CD14-positive monocyte (primary cell): ENCODE measurements at regions not wholly inside any gene's neighbourhood (a gene's known extent, or its start where the extent isn't known, plus 50 kb on each side); places are given as distances from the start of the nearest gene placed in this dataset.

Source experiments
- DNase-seq, 3 donors: peaks; one replicate each; pipeline ENCODE4 v3.0.0-alpha.2; 2011 to 2022
- H2AFZ ChIP-seq: 2 replicates; pipeline ENCODE4 v1.6.0; 2012; ENCODE audit warnings: mild to moderate bottlenecking, low read depth, low read length, inconsistent platforms; ENCODE audit not compliant: insufficient read depth, poor library complexity, severe bottlenecking
- H3K27ac ChIP-seq, 2 donors: 1 replicate in 1 of 2; 2 replicates in 1 of 2; pipeline ENCODE4 v1.5.1; 2012 to 2013; ENCODE audit warnings: low read length in 2 of 2, control low read depth in 1 of 2, inconsistent platforms in 1 of 2, low read depth in 1 of 2, mild to moderate bottlenecking in 1 of 2
- H3K27me3 ChIP-seq, 2 donors: one replicate each; pipeline versions ENCODE4 v1.6.0 to v1.6.1; 2011 to 2013; ENCODE audit warnings: low read length in 2 of 2; ENCODE audit not compliant: control insufficient read depth in 2 of 2, insufficient read depth in 2 of 2
- H3K36me3 ChIP-seq, 2 donors: replicated peaks in 1 of 2; 1 replicate in 1 of 2; 2 replicates in 1 of 2; pipeline versions ENCODE4 v1.5.1 to v1.6.1; 2012 to 2013; ENCODE audit warnings: low read length in 2 of 2, control low read depth in 1 of 2, inconsistent platforms in 1 of 2, mild to moderate bottlenecking in 1 of 2; ENCODE audit not compliant: insufficient read depth in 2 of 2, control insufficient read depth in 1 of 2
- H3K4me1 ChIP-seq, 2 donors: 1 replicate in 1 of 2; 2 replicates in 1 of 2; pipeline versions ENCODE4 v1.5.1 to v1.6.1; 2012 to 2013; ENCODE audit warnings: low read length in 2 of 2, control low read depth in 1 of 2, inconsistent platforms in 1 of 2, mild to moderate bottlenecking in 1 of 2, moderate library complexity in 1 of 2; ENCODE audit not compliant: insufficient read depth in 2 of 2, control insufficient read depth in 1 of 2
- H3K4me2 ChIP-seq: replicated peaks from 2 replicates; pipeline ENCODE3; 2012; ENCODE audit warnings: low read length, moderate library complexity, mild to moderate bottlenecking; ENCODE audit not compliant: poor library complexity, severe bottlenecking; ENCODE audit errors: extremely low read depth
- H3K4me3 ChIP-seq, 3 experiments: fragments of 200-600 bp in 1 of 3; sonication (generic) in 1 of 3; replicated peaks in 1 of 3; 1 replicate in 2 of 3; 2 replicates in 1 of 3; pipeline ENCODE4 v1.5.1; 2011 to 2013; ENCODE audit warnings: low read length in 3 of 3, mild to moderate bottlenecking in 3 of 3, control low read depth in 2 of 3, low read depth in 2 of 3, inconsistent platforms in 1 of 3, moderate library complexity in 1 of 3
- H3K79me2 ChIP-seq: 2 replicates; pipeline ENCODE4 v1.6.0; 2012; ENCODE audit warnings: mild to moderate bottlenecking, control low read depth, inconsistent platforms, low read length, moderate library complexity; ENCODE audit not compliant: insufficient read depth
- H3K9ac ChIP-seq: 2 replicates; pipeline ENCODE4 v1.6.0; 2017; ENCODE audit warnings: low read length, mild to moderate bottlenecking; ENCODE audit not compliant: insufficient read depth, poor library complexity, severe bottlenecking
- H3K9me3 ChIP-seq, 2 donors: replicated peaks in 1 of 2; 1 replicate in 1 of 2; 2 replicates in 1 of 2; pipeline versions ENCODE4 v1.5.1 to v1.6.1; 2012 to 2013; ENCODE audit warnings: low read length in 2 of 2, control low read depth in 1 of 2; ENCODE audit not compliant: control insufficient read depth in 1 of 2, insufficient read depth in 1 of 2
- H4K20me1 ChIP-seq: 2 replicates; pipeline ENCODE4 v1.6.0; 2012; ENCODE audit warnings: mild to moderate bottlenecking, low read length, control low read depth, moderate library complexity; ENCODE audit not compliant: insufficient read depth
- H3K27ac Mint-ChIP-seq, 7 donors: one replicate each; pipeline ENCODE4 v1.8.0; 2020; ENCODE audit warnings: mild to moderate bottlenecking in 7 of 7, mixed read lengths in 7 of 7, moderate library complexity in 6 of 7, inconsistent platforms in 2 of 7
- H3K27me3 Mint-ChIP-seq, 3 donors: one replicate each; pipeline ENCODE4 v1.8.0; 2021 to 2022; ENCODE audit warnings: low read depth in 3 of 3, mild to moderate bottlenecking in 3 of 3, mixed read lengths in 3 of 3, moderate library complexity in 3 of 3, inconsistent platforms in 1 of 3
- H3K36me3 Mint-ChIP-seq, 2 donors: one replicate each; pipeline ENCODE4 v1.8.0; 2020; ENCODE audit warnings: mixed read lengths in 2 of 2, inconsistent platforms in 1 of 2, mild to moderate bottlenecking in 1 of 2
- H3K4me1 Mint-ChIP-seq: one replicate; pipeline ENCODE4 v1.8.0; 2020; ENCODE audit warnings: mild to moderate bottlenecking, mixed read lengths
- H3K4me3 Mint-ChIP-seq, 2 donors: one replicate each; pipeline ENCODE4 v1.8.0; 2020; ENCODE audit warnings: mild to moderate bottlenecking in 2 of 2, mixed read lengths in 2 of 2, moderate library complexity in 1 of 2
- H3K9me3 Mint-ChIP-seq, 7 donors: one replicate each; pipeline ENCODE4 v1.8.0; 2020 to 2022; ENCODE audit warnings: mixed read lengths in 7 of 7, mild to moderate bottlenecking in 6 of 7, moderate library complexity in 6 of 7, inconsistent platforms in 2 of 7
- WGBS: methylation state at CpG from one replicate; pipeline ENCODE4 v1.1.5; 2013; ENCODE audit warnings: missing lambda C conversion rate; ENCODE audit not compliant: insufficient coverage; 5-methylcytosine and 5-hydroxymethylcytosine counted together
- intact Hi-C, 2 donors: fragments of 100-400 bp; cut with micrococcal nuclease; formaldehyde crosslinking; loops; one replicate each; pipeline versions ENCODE4 v1.15.0 to v1.15.1; 2023
- TF ChIP-seq, protein P1 (sequence below): fragments of 200-600 bp; IDR thresholded peaks from one replicate; pipeline ENCODE4 v1.8.0; 2022; ENCODE audit warnings: antibody characterized with exemption, mild to moderate bottlenecking

DNA sequence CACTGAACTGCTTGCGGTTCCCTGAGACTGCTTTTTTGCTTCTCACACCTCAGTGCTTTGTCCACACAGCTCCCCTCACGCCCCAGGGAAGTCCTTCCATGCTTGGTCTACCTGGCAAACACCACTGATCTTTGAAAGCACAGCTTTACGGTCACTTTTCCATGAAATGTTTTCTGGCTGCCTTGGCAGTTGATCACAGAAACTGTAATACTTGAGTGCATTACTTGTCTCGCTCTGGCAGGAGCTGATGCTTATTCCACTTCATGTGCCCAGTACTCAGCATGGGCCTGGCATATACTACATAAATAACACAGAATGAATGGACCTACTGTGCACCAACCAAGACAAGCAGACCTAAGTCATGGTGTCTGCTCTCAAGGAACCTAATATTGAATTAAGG is 121.1 kb downstream of the MEX3B start:
- no peaks in the 10 kb centered on the region for H3K4me1 ChIP-seq
- TF ChIP-seq, protein P1, sequence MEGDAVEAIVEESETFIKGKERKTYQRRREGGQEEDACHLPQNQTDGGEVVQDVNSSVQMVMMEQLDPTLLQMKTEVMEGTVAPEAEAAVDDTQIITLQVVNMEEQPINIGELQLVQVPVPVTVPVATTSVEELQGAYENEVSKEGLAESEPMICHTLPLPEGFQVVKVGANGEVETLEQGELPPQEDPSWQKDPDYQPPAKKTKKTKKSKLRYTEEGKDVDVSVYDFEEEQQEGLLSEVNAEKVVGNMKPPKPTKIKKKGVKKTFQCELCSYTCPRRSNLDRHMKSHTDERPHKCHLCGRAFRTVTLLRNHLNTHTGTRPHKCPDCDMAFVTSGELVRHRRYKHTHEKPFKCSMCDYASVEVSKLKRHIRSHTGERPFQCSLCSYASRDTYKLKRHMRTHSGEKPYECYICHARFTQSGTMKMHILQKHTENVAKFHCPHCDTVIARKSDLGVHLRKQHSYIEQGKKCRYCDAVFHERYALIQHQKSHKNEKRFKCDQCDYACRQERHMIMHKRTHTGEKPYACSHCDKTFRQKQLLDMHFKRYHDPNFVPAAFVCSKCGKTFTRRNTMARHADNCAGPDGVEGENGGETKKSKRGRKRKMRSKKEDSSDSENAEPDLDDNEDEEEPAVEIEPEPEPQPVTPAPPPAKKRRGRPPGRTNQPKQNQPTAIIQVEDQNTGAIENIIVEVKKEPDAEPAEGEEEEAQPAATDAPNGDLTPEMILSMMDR, result no peak
- H3K27ac ChIP-seq, result no peak overlapping the region
- intact Hi-C loops, result no loop called here
- H3K36me3 Mint-ChIP-seq, result no peaks in the 10 kb centered on the region
- peaks cover 0 to 1% (median 1%) of the 10 kb centered on the region in 3 donors for H3K27me3 Mint-ChIP-seq
- H3K27me3 ChIP-seq, result no peaks in the 10 kb centered on the region
- no peaks in the 10 kb centered on the region for H4K20me1 ChIP-seq
- H3K4me1 Mint-ChIP-seq, result no peaks in the 10 kb centered on the region
- H3K4me2 ChIP-seq, result no peak overlapping the region
- no peak overlapping the region for H3K4me3 Mint-ChIP-seq
- H3K36me3 ChIP-seq, result no peaks in the 10 kb centered on the region
- no peak overlapping the region for H3K4me3 ChIP-seq
- H2AFZ ChIP-seq, result no peak overlapping the region
- peaks cover 6 to 22% (median 16%) of the 10 kb centered on the region in 7 donors for H3K9me3 Mint-ChIP-seq
- no peaks in the 10 kb centered on the region for H3K79me2 ChIP-seq
- peak overlapping the region in 1 of 7 donors; percentile 21 for H3K27ac Mint-ChIP-seq
- WGBS, result 96% methylated on average over 4 of the region's 4 CpGs
- peaks cover 7 to 10% of the 10 kb centered on the region in 2 donors for H3K9me3 ChIP-seq
- H3K9ac ChIP-seq, result no peak overlapping the region
- no peak for DNase-seq

DNA sequence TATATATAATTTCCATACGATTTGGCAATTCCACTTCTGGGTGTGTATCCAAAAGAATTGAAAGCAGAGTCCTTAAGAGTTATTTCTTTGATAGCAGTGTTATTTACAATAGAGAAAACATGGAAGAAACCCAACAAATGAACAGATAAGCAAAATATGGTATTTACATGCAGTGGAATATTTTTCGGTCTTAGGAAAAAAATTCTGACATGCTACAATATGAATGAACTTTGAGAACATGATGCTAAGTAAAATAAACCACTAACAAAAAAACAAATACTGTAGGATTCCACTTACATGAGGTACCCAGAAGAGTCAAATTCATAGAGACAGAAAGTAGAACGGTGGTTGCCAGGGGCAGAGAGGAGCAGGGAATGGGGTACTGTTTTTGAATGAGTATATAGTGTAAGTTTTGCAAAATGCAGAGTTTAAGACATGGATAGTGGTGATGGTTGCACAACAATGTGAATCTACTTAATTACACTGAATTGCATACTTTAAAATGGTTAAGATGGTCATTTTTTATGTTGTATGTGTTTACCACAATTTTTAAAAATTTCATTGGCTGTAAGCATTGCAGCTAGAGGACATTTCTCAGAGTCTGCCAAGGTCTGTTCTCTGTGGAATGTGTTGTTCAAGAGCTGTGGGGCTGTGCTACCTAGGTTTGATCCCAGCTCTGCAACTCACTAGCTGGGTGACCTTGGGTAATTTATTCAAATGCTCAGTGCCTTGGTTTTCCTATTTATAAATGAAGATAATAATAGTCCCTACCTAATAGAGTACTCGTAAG is 122.1 kb downstream of the MEX3B start:
- H3K27me3 Mint-ChIP-seq, result peaks cover 0 to 1% (median 1%) of the 10 kb centered on the region in 3 donors

More for the DNA sequence above, 122.1 kb downstream of the MEX3B start:
- Mint-ChIP-seq H3K36me3 (no peaks in the 10 kb centered on the region), H3K4me3 (no peak overlapping the region), H3K4me1 (no peaks in the 10 kb centered on the region), H3K27ac (no peak overlapping the region), H3K9me3 (peaks cover 8 to 30% (median 24%) of the 10 kb centered on the region in 7 donors)
- TF ChIP-seq, protein P1, result no peak
- no peak for DNase-seq
- no peak overlapping the region for H3K27ac ChIP-seq
- intact Hi-C loops, result no loop called here
- no peaks in the 10 kb centered on the region for H3K4me1 ChIP-seq
- no peak overlapping the region for H3K4me3 ChIP-seq
- H4K20me1 ChIP-seq, result no peaks in the 10 kb centered on the region
- no peaks in the 10 kb centered on the region for H3K36me3 ChIP-seq
- peaks cover 15 to 20% of the 10 kb centered on the region in 2 donors for H3K9me3 ChIP-seq
- H3K27me3 ChIP-seq, result no peaks in the 10 kb centered on the region
- no peak overlapping the region for H3K4me2 ChIP-seq
- no peak overlapping the region for H3K9ac ChIP-seq
- WGBS, result 100% methylated on average over 2 of the region's 4 CpGs
- H3K79me2 ChIP-seq, result no peaks in the 10 kb centered on the region
- no peak overlapping the region for H2AFZ ChIP-seq
